Left ventricle myocardium superior (tissue), 1 donor: ENCODE measurements at regions not wholly inside any gene's neighbourhood (a gene's known extent, or its start where the extent isn't known, plus 50 kb on each side); places are given as distances from the start of the nearest gene placed in this dataset.
A peak's percentile ranks its signal among the peaks of the same experiment; 100 is the strongest.
"Not testable (repeated sequence)": the region's sequence is repeated elsewhere in the genome, so short reads cannot be mapped to it uniquely, and the experiment has no call there.

ENCODE experiments used
- ATAC-seq: fragments of 200-7000 bp; cut with Tn5 transposase; one replicate; pipeline ENCODE4 v1.9.1; 2020; ENCODE audit warnings: mild to moderate bottlenecking, moderate library complexity
- DNase-seq: peaks from one replicate; pipeline ENCODE4 v3.0.0-alpha.2; 2020
- intact Hi-C: fragments of 100-400 bp; cut with micrococcal nuclease; formaldehyde crosslinking; loops from one replicate; pipeline ENCODE4 v1.11.0; 2022
- donor health status: DM: no; HTN: yes; CAD: no; lungs with severe emphysema.

DNA sequence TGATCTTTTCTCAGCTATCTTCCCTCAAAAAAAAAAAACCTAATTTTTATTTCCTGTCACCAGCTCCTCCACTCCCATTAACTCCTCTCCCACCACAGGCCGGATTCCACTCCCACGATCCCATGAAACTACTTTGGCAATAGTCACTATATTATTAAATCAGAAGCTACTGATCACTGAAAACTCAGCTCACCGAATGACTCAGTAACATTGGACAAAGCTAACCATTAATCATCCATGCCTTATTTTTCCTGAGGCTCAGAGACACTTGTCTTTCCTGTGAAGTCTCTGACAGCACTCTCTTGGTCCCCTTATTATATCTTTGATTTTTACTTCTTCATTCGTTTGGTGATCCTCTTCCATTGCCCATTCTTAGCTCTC is 260.2 kb downstream of the CGGBP1 start:
- ATAC-seq, result no peak

GRCh38 chr3:87797872-87798566 is 260.8 kb downstream of the CGGBP1 start:
- ATAC-seq, result no peak
- DNase-seq, result no peak
- intact Hi-C loops, result no loop called here

More for the DNA sequence above, 260.2 kb downstream of the CGGBP1 start:
- intact Hi-C loops, result no loop called here
- no peak for DNase-seq

DNA sequence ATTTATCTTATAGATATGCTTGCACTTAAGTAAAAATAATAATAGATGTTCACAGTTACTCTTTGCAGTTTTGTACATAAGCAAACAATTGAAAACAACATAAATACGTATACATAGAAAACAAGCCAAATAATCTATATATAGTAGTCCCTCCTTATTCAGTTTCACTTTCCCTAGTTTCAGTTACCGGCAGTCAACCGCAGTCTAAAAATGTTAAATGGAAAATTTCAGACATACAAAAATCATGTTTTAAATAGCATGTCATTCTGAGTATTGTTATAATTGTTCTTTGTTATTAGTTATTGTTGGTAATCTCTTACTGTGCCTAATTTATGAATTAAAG is 262.0 kb downstream of the CGGBP1 start:
- ATAC-seq (no peak), DNase-seq (no peak)
- intact Hi-C loops, result no loop called here

GRCh38 chr3:87796137-87796842 is 262.5 kb downstream of the CGGBP1 start:
- ATAC-seq, result no peak
- no peak for DNase-seq
- intact Hi-C loops, result no loop called here

DNA sequence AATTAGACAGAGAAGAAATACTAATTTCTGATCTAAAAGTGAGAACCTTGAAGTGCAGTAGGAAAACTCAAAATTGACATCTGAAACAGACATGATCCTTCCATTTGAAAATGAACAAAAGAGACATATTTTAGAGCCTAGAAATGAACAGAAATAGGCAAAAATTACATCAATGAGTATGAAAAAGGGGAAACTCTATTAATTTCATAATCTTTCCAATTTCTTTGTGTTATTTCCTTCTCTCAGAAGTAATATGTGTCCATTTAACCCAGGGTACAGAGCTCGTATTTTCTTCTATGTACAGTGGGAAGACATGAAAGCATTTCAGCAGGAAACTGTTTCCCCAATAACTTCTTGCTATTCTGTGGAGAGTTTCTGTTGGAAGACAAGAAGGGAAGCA is 263.1 kb downstream of the CGGBP1 start:
- DNase-seq (no peak), ATAC-seq (no peak)
- intact Hi-C loops, result no loop called here

- DNase-seq, result no peak
- ATAC-seq, result no peak
- intact Hi-C loops, result no loop called here
These were observed 265.4 kb downstream of the CGGBP1 start for GRCh38 chr3:87793337-87793877.

GRCh38 chr3:87792534-87793336 is 266.1 kb downstream of the CGGBP1 start, which contains the start of gene HTR1F:
Gene HTR1F (plus strand): TSS chr3:87792706.
- ATAC-seq, result peak; percentile 40
- intact Hi-C loops, result no loop called here
- DNase-seq, result no peak

- intact Hi-C loops, result no loop called here
- ATAC-seq (no peak), DNase-seq (no peak)
These were observed 266.6 kb downstream of the CGGBP1 start for GRCh38 chr3:87792198-87792533.

DNA sequence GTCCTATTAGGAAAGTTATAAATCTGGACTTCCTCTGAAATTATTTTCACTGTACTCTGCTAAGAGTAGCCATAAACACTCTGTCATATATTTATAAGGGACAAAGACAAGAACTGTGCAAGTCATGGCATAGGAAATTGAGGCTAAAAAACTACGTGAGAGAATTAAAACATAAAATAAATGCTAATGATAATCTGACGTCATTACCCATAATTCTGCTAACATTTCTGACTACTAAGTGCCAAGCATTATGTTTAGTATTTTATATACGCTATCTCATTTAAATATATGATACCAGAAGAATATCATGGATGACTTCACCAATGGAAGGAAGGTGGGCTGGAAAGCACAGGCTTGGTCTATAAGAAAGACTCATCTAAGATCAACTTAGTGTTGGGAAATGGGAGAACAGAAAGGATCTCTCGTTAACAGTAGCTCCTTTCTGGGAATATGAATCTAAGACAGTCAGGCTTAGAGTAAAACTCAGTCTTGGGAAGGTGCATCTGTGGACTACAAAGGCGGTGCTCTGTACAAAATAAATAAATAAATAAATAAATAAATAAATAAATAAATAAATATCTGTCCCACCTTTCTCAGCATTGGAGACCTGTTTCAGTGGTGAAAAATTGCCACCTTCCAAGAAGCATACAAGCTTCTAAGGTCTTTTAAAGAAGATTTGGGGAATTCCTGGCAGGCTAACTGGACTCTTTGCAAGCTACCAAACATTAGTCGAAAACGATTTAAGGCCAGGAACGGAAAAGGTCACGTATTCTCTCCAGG is 267.4 kb downstream of the CGGBP1 start:
- no peak for ATAC-seq
- no peak for DNase-seq
- intact Hi-C loops, result no loop called here

DNA sequence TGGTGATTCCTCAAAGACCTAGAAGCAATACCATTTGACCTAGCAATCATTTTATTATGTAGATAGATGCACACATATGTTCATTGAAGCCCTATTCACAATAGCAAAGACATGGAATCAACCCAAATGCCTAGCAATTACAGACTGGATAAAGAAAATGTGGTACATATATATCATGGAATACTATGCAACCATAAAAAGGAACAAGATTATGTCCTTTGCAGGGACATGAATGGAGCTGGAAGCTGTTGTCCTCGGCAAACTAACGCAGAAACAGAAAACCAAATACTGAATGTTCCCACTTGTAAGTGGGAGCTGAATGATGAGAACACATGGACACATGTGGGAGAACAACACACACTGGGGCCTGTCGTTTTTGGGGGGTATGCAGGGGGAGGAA is 269.8 kb downstream of the CGGBP1 start:
- DNase-seq, intact Hi-C loops, ATAC-seq: not testable (repeated sequence)

DNA sequence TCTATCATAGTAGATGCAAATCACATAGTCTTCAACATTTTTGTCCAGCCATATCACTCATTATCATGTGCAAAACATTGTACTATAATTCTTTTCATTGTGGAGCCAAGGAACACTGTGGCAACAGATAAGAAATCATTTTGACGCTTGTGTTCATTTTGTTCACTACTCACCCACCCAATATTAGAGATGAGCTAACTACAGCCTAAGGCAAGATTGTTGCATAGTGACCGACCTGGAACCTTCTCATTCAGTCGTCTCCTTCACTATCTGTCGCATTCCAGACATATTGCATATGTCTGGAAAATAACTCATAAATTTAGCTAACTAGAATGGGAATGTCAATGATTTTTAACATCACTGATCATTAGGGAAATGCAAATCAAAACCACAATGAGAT is 270.3 kb downstream of the CGGBP1 start:
- DNase-seq, result no peak
- intact Hi-C loops, result no loop called here
- ATAC-seq, result no peak

GRCh38 chr3:87780811-87781210 is 278.0 kb downstream of the CGGBP1 start:
- intact Hi-C loops, result no loop called here
- ATAC-seq, result no peak
- no peak for DNase-seq

DNA sequence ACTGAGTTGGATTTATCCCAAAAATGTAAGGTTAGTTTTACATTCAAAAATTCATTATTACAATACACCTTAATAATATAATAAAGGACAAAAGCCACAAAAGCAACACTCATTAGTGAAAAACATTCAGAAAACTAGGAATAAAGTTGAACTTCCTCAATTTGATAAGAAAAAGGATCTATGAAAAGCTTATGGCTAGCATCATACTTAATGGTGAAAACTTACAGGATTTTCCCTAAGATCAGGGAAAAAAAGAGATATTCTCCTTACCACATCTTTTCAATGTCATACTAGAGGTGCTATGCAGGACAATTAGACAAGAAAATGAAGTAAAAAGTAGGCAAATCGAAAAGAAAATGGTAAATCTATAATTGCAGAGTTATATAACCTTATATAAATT is 279.9 kb downstream of the CGGBP1 start:
- no peak for ATAC-seq
- intact Hi-C loops, result no loop called here
- DNase-seq, result no peak

DNA sequence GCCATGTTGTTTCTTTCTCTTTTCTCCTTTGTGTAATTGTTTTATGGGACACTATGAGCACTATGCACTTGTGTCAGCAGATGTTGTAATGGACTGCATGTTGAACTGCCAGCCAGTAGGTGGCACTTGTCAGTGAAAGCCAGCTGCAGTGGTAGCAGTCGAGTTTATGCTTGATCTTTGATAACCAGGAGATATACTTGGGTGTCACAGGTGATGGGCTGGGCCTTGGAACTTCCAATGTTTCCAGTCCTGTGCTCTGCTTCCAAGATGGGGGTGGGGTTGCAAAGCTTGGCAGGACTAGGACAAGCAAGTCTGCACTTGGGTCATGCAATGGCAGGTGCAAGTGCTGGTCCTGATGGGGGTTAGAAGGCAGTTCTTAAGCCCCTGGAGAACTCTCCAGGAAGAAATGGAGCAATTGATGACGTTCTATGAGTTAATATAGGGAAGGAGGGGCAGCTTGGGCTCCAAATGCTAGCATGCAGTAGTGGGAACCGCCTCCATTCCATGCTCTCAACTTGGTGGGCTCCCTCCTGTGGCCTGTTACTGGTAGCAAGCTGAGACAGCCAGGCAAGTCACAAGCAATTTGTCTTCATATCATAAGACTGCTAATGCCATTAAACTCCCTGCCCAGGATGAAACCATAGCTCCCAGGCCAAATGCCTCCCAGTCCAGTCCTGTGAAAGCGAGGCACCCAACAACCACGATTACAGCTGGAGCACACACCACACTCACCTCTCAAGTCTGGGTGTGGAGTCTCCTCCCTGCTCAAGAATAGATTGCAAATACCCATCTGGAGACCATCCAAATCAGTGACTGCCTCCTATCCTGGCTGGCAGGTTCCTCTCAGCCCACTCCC is 287.2 kb downstream of the CGGBP1 start:
- DNase-seq (no peak), ATAC-seq (no peak)
- intact Hi-C loops, result no loop called here

- no peak for ATAC-seq
- intact Hi-C loops, result no loop called here
- no peak for DNase-seq
These were observed 292.1 kb downstream of the CGGBP1 start for GRCh38 chr3:87766721-87767120.

GRCh38 chr3:87765256-87765655 is 293.5 kb downstream of the CGGBP1 start:
- intact Hi-C loops, result no loop called here
- no peak for ATAC-seq

GRCh38 chr3:87761795-87762194 is 297.0 kb downstream of the CGGBP1 start:
- ATAC-seq (no peak), DNase-seq (no peak)
- intact Hi-C loops, result no loop called here

More at GRCh38 chr3:87765256-87765655, 293.5 kb downstream of the CGGBP1 start:
- no peak for DNase-seq

DNA sequence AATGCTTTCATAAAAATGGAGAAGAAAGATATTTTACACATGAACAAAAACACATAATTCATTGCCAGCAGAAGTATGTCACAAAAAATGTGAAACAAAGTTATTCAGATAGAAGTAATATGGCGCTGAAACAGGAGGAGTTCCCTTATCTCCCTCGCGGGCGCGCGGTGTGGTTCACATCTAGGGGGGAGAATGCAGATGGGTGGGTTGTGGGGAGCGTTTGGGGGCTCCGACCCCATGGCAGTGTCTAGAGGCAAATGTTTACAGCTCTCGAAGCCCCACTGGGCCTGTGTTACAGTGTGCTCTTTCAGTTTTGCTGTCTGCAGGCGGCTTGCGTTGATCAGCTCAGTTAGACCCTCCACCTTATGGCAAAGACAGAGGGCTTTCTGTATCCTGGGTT is 297.5 kb downstream of the CGGBP1 start:
- intact Hi-C loops, result no loop called here
- no peak for ATAC-seq
- no peak for DNase-seq

DNA sequence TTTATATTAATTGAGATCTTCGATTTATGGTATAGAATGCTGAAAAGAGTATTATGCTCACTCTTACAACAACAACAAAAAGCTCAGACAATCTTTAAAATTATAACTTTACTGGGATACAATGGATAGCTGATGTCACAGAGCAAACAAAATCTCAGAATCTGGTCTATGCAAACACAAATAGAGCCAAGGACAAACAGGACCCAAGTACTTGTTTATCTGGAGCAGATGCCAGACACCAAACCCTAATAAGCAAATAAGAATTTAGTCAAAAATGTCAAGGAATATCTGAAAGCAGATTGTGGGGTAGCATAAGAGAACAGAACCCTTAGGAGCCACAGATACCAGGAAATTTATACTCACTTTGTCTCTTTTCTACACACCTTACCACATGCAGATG is 302.2 kb downstream of the CGGBP1 start:
- ATAC-seq (no peak), DNase-seq (no peak)
- intact Hi-C loops, result no loop called here
